Panc1 (cell line): ENCODE measurements at regions not wholly inside any gene's neighbourhood (a gene's known extent, or its start where the extent isn't known, plus 50 kb on each side); places are given as distances from the start of the nearest gene placed in this dataset.
"Not testable (repeated sequence)": the region's sequence is repeated elsewhere in the genome, so short reads cannot be mapped to it uniquely, and the experiment has no call there.

Source experiments
- POLR2AphosphoS5 ChIP-seq: IDR thresholded peaks from 2 replicates; pipeline ENCODE4 v1.6.1; 2012; ENCODE audit warnings: mild to moderate bottlenecking, low read depth, low read length, moderate library complexity
- TCF7L2 ChIP-seq: IDR thresholded peaks from 2 replicates; pipeline ENCODE4 v1.6.1; 2011; ENCODE audit warnings: mild to moderate bottlenecking, low read depth, low read length, inconsistent platforms
- TF ChIP-seq, protein P1 (sequence below): fragments of 450-650 bp; IDR thresholded peaks from 2 replicates; pipeline ENCODE4 v1.5.1; 2017; ENCODE audit warnings: mild to moderate bottlenecking

DNA sequence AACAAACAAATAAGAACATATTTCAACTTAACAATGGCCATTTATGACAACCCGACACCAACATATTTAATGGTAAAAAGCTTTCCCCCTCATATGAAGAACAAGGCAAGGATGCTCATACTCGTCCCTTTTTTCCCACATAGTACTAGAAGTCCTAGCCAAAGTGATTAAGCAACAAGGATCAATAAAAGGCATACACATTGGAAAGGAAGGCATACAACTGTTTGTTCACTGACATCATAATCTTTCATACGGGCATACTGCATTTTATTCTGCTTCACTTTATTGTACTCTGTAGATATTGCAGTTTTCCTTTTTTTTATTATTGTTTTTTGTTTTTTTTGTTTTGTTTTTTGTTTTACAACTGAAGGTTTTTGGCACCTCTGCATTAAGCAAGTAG lies 66.3 kb downstream of the GOLGA8K start:
- TF ChIP-seq, protein P1, sequence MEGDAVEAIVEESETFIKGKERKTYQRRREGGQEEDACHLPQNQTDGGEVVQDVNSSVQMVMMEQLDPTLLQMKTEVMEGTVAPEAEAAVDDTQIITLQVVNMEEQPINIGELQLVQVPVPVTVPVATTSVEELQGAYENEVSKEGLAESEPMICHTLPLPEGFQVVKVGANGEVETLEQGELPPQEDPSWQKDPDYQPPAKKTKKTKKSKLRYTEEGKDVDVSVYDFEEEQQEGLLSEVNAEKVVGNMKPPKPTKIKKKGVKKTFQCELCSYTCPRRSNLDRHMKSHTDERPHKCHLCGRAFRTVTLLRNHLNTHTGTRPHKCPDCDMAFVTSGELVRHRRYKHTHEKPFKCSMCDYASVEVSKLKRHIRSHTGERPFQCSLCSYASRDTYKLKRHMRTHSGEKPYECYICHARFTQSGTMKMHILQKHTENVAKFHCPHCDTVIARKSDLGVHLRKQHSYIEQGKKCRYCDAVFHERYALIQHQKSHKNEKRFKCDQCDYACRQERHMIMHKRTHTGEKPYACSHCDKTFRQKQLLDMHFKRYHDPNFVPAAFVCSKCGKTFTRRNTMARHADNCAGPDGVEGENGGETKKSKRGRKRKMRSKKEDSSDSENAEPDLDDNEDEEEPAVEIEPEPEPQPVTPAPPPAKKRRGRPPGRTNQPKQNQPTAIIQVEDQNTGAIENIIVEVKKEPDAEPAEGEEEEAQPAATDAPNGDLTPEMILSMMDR: not testable (repeated sequence)
- not testable (repeated sequence) for TF ChIP-seq POLR2AphosphoS5, TCF7L2
